Tibial artery (tissue), 4 donors: ENCODE measurements at regions not wholly inside any gene's neighbourhood (a gene's known extent, or its start where the extent isn't known, plus 50 kb on each side); places are given as distances from the start of the nearest gene placed in this dataset.

Experiments used
- DNase-seq, 2 donors: peaks; one replicate each; pipeline ENCODE4 v3.0.0-alpha.2; 2019
- H3K27ac ChIP-seq, 2 donors: fragments of 200-600 bp; sonication (generic) in 1 of 2; 1 replicate in 1 of 2; 2 replicates in 1 of 2; pipeline ENCODE4 v1.5.1; 2018 to 2019; ENCODE audit warnings: mild to moderate bottlenecking in 1 of 2
- H3K27me3 ChIP-seq, 2 donors: fragments of 200-600 bp; sonication (generic) in 1 of 2; one replicate each; pipeline versions ENCODE4 v1.5.1 to v1.6.0; 2016 to 2019
- H3K36me3 ChIP-seq, 3 donors: fragments of 200-600 bp; sonication (generic) in 2 of 3; one replicate each; pipeline ENCODE4 v1.5.1; 2016 to 2019; ENCODE audit warnings: mild to moderate bottlenecking in 2 of 3
- H3K4me1 ChIP-seq, 4 donors: fragments of 200-600 bp; sonication (generic) in 2 of 4; 1 replicate in 3 of 4; 2 replicates in 1 of 4; pipeline ENCODE4 v1.5.1; 2016 to 2019
- H3K4me3 ChIP-seq, 2 donors: fragments of 200-600 bp; sonication (generic) in 1 of 2; 1 replicate in 1 of 2; 2 replicates in 1 of 2; pipeline ENCODE4 v1.5.1; 2018 to 2019; ENCODE audit warnings: mild to moderate bottlenecking in 2 of 2
- H3K9me3 ChIP-seq, 3 donors: fragments of 200-600 bp; sonication (generic) in 1 of 3; one replicate each; pipeline ENCODE4 v1.5.1; 2016 to 2019
- intact Hi-C: fragments of 100-400 bp; cut with DNase I; formaldehyde crosslinking; loops from one replicate; pipeline ENCODE4 v1.15.0; 2023; ENCODE audit warnings: low total_unique reads
- TF ChIP-seq, protein P1 (sequence below), 2 experiments: fragments of 200-600 bp in 1 of 2; fragments of 450-650 bp in 1 of 2; IDR thresholded peaks; one replicate each; pipeline ENCODE4 v1.5.1; 2017 to 2019; ENCODE audit warnings: antibody characterized with exemption in 2 of 2, mild to moderate bottlenecking in 1 of 2, moderate library complexity in 1 of 2

DNA sequence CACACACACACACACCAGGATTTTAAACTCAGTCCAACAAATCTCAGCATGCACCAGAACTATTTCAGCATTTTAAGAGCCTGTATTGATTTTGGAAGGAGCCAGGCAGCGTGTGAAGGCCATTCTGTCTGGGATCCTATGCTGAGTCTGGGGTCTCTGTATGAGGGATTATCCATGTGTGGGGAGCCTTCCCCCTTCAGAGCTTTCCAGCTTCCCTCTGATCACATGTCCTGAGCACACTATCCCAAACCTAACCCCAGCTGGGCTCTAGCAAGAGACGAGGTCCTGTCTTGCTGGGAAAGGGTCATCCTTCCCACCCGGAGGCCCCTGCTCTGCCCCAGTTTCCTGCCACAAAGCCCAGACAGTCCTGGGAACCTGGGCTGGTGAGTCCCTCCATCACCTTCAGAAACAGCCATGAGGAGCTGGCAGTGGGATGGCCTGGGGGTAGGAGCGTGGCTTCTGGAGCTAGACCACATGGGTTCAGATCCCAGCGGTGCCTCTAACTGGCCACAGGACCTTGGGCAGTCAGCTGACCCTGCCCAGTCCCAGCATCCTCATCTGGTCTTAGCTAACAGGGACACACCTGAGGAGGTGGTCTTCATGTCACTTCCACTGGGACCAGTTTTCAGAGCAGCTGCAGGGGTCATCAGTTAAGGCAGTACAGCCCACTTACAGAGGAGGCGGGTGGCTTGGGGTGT lies 79.6 kb upstream of the RET start:
- no peak overlapping the region for H3K27ac ChIP-seq
- H3K36me3 ChIP-seq: no peaks in the 10 kb centered on the region
- peak in 1 of 2 donors; percentile 60 for DNase-seq
- intact Hi-C loops: no loop called here
- no peaks in the 10 kb centered on the region for H3K9me3 ChIP-seq
- H3K27me3 ChIP-seq: peaks cover 0 to 3% of the 10 kb centered on the region in 2 donors
- TF ChIP-seq, protein P1, sequence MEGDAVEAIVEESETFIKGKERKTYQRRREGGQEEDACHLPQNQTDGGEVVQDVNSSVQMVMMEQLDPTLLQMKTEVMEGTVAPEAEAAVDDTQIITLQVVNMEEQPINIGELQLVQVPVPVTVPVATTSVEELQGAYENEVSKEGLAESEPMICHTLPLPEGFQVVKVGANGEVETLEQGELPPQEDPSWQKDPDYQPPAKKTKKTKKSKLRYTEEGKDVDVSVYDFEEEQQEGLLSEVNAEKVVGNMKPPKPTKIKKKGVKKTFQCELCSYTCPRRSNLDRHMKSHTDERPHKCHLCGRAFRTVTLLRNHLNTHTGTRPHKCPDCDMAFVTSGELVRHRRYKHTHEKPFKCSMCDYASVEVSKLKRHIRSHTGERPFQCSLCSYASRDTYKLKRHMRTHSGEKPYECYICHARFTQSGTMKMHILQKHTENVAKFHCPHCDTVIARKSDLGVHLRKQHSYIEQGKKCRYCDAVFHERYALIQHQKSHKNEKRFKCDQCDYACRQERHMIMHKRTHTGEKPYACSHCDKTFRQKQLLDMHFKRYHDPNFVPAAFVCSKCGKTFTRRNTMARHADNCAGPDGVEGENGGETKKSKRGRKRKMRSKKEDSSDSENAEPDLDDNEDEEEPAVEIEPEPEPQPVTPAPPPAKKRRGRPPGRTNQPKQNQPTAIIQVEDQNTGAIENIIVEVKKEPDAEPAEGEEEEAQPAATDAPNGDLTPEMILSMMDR (IDR thresholded peaks at IDR 0.05): no peak
- H3K4me1 ChIP-seq: no peaks in the 10 kb centered on the region
- no peak overlapping the region for H3K4me3 ChIP-seq

GRCh38 chr10:42997849-42998165 lies 79.1 kb upstream of the RET start:
- DNase-seq: peak in 1 of 2 donors; percentile 58
- H3K9me3 ChIP-seq: no peaks in the 10 kb centered on the region
- peaks cover 0 to 3% of the 10 kb centered on the region in 2 donors for H3K27me3 ChIP-seq
- H3K36me3 ChIP-seq: no peaks in the 10 kb centered on the region
- no peaks in the 10 kb centered on the region for H3K4me1 ChIP-seq
- no peak overlapping the region for H3K4me3 ChIP-seq
- TF ChIP-seq, protein P1 (IDR thresholded peaks at IDR 0.05): no peak
- intact Hi-C loops: no loop called here
- no peak overlapping the region for H3K27ac ChIP-seq

DNA sequence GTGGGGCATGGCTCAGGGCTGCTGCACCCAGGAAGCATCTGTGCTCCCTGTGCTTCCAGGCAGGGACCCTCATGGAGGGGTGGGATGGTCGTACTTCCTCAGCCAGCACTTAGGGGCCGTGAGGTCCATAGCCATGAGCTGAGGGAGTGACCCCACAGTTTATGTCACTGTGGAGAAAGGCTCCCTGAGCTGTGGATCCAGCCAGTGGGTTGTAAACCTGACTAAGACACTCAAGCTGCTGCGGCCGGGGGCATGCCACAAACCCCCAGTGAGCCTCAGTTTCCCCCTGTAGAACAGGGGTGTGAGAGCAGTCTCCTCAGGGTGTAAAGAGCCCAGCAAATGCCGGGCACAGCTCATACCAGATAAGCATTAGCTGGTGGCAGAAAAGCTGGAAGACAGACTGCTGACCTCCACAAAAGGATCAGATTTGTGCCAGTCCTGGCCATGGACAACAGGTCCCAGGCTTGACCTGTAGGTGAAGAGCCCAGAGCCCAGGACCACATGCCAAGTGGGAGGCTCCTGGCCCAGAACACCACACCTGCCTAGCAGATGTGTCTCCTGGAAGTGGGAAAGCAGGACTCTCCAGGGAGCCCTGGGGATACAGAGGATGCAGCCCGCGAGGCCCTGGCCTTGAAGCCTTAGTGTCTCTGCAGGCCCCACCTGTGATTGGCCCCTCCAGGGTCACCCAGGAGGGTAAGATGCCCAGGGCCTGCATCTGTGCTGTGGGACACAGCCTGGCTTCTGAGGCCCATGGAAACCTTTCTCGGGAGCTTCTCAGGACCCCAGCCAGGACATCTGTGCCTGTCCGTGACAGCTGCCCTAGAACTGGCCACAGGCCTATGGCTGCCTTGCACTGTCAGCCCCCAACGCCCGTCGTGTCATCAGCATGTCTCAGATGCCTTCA lies 78.1 kb upstream of the RET start:
- TF ChIP-seq, protein P1 (IDR thresholded peaks at IDR 0.05): no peak
- Histone ChIP-seq H3K9me3 (no peaks in the 10 kb centered on the region), H3K27ac (no peak overlapping the region), H3K4me3 (no peak overlapping the region), H3K4me1 (no peaks in the 10 kb centered on the region), H3K36me3 (no peaks in the 10 kb centered on the region), H3K27me3 (peaks cover 0 to 3% of the 10 kb centered on the region in 2 donors)
- intact Hi-C loops: no loop called here
- peak in 1 of 2 donors; percentile 58 for DNase-seq

DNA sequence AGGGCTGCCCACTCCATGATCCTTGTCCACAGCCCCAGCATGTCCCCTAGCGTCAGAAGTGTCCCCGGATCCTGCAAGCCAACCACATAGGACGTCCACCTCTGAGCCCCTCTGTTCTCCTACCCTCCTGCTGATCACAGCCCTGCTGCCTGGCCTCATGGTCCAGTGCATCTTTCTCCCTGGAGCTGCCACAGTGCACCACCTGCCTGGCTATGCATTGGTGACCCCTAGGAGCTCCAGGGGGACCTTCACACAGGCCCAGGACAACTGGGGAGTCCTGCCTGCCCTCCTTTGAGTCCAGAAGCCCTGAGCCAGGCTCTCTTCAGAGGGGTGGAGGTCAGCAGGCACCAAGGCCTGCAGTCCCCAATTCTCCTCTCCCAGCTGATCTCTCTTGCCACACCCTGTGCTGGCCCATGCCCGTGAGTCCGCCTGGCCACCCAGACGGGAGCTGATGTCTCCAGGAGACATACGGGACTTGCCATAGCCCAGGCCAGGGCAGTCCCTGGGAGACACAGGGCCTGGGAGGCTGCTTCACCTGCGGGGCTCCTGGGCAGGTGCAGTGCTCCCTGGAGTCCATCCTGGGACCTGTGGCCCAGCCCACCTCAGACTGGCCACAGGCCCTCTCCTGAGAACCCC lies 77.4 kb upstream of the RET start:
- intact Hi-C loops: no loop called here
- Histone ChIP-seq H3K36me3 (no peaks in the 10 kb centered on the region), H3K27me3 (peaks cover 0 to 3% of the 10 kb centered on the region in 2 donors), H3K27ac (no peak overlapping the region), H3K4me1 (no peaks in the 10 kb centered on the region), H3K4me3 (no peak overlapping the region), H3K9me3 (no peaks in the 10 kb centered on the region)
- DNase-seq: peak in 1 of 2 donors; percentile 40
- TF ChIP-seq, protein P1 (IDR thresholded peaks at IDR 0.05): no peak

DNA sequence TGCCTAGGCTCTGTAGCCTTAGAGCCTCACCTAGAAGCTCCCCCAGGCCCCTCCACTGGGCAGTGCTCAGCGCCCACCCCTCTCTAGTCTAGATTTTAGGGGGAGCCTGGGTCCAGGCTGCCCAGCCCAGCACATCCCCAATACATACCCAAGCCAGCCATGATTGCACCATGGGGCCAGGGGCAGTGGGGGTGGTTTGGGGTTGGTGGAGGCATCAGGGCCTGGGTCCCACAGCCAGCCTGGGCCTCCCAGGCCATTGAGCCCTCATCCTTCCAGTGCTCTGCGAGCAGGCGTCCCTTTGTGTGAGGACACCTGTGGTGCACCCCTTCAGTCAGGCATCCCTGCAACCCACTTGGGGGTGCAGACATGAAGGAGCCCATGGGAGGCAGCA lies 76.9 kb upstream of the RET start:
- Histone ChIP-seq H3K4me3 (no peak overlapping the region), H3K9me3 (no peaks in the 10 kb centered on the region), H3K36me3 (no peaks in the 10 kb centered on the region), H3K27me3 (peaks cover 0 to 3% of the 10 kb centered on the region in 2 donors), H3K27ac (no peak overlapping the region), H3K4me1 (no peaks in the 10 kb centered on the region)
- DNase-seq: no peak
- intact Hi-C loops: no loop called here
- TF ChIP-seq, protein P1 (IDR thresholded peaks at IDR 0.05): no peak
